HG03280 (cell line): ENCODE measurements at regions not wholly inside any gene's neighbourhood (a gene's known extent, or its start where the extent isn't known, plus 50 kb on each side); places are given as distances from the start of the nearest gene placed in this dataset.
"Not testable (repeated sequence)": the region's sequence is repeated elsewhere in the genome, so short reads cannot be mapped to it uniquely, and the experiment has no call there.

ENCODE experiments used
- ATAC-seq: cut with Tn5 transposase; IDR thresholded peaks from one replicate; pipeline ENCODE4 v1.9.1; 2021; ENCODE audit warnings: mild to moderate bottlenecking, moderate library complexity; ENCODE audit not compliant: unreplicated experiment

DNA sequence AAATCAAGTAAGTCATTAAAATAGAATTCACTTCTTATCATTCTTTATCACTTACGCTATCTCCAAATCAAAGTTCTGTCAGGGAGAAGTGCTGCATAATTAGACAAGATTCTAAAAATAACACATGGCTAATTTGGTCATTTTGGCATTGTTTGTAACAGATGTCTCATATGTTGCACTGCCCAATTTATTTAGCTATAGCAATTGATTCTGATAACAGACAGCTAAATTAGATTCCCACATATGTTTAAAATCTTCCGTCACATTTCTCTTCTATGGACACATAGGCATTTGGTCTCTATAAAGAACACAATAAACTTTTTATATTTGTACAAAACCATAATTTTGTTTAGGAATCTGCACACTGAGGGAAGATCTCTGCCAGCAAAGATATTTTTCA is 644.5 kb upstream of the VRK2 start:
- ATAC-seq = no peak

DNA sequence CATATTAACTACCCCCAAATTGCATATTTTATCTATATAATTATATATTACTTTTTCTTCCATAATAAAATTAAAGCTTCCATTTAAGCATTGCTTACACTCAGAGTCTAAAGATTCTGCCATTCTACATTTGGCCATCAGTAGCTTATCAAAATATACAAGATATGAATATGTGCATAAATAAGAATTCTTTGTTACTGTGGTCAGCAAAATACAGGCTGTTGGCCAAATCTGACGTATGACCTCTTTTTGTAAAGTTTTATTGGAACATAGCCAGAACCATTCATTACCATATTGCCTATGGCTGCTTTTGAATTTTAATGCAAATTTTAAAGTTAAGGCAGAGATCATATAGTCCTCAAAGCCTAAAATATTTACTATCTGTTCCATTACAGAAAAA is 643.9 kb upstream of the VRK2 start:
- ATAC-seq = no peak

DNA sequence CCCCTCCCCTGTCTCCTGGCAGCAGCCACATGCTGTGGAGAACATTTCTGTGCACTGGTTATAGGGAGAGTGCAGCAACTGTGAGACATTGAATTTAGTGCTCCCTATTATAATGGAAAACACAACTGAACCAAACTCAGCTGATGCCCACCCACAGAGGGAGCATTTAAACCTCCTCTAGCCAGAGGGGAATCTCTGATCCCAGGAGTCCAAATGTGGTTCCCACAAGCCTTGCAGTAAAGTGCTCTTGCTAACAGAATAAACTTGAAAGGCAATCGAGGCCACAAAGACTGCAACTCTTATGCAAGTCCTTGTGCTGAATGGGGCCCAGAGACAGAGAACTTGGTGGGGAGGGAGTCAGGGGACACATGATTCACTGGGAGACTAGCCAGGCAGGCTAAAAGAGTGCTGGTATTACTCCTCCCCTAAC is 638.8 kb upstream of the VRK2 start:
- ATAC-seq = no peak

DNA sequence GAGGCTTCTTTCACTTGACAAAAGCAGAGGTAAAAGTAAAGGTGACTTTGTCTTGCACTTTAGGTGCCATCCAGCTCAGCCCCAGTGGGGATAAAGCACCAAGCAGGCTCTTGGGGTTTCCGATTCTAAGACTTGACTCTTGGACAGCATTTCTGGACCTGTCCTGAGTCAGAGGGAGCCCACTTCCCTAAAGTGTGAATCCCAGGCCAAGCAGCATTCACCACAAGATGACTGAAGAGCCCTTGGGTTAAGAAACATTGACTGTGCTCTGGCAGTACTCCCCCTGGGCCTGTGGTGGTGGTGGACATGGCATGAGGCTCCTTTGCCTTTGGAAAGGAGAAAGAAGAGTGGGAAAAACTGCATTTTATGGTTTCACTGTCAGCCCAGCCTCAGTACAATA is 638.0 kb upstream of the VRK2 start:
- ATAC-seq = no peak

DNA sequence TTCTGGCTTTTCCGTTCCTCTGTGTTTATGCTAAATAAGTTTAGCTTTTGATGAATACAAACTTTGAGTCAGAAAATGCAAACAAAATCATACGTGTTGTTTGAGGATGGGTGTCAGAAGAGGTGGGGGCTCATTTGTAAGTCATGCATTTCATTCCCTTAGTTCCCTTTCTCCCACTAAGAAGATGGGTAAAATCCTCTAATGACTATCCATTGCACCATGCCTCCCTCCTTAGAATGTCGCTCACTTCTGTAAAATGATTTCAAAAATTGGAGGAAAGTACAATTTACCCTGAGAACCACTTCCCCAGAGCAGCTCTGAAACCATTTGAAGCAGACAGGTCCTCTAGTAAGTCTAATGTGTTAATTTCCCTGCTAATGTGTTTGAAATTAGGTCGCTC is 629.6 kb upstream of the VRK2 start:
- ATAC-seq = no peak

DNA sequence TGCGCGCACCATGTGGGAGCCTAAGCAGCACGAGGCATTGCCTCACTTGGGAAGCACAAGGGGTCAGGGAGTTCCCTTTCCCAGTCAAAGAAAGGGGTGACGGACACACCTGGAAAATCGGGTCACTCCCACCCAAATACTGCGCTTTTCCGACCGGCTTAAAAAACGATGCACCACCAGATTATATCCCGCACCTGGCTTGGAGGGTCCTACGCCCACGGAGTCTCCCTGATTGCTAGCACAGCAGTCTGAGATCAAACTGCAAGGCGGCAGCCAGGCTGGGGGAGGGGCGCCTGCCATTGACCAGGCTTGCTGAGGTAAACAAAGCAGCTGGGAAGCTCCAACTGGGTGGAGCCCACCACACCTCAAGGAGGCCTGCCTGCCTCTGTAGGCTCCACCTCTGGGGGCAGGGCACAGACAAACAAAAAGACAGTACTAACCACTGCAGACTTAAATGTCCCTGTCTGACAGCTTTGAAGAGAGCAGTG is 627.7 kb upstream of the VRK2 start:
- not testable (repeated sequence) for ATAC-seq

DNA sequence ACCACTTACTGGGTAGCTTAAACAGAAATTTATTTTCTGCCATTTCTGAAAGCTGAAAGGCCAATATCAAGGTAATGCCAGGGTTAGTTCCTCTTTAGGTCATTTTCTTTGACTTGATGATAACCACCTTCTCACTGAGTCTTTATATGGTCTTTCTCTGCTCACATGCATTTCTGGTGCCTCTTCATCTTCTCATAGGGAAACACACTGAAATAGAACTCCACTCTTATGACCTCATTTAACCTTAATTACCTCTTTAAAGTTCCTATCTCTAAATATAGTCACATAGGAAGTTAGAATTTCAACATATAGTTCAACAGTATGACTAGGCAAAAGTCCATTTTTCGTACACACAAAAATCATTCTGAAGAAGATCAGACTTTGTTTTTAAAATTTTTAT is 616.8 kb upstream of the VRK2 start:
- no peak for ATAC-seq

DNA sequence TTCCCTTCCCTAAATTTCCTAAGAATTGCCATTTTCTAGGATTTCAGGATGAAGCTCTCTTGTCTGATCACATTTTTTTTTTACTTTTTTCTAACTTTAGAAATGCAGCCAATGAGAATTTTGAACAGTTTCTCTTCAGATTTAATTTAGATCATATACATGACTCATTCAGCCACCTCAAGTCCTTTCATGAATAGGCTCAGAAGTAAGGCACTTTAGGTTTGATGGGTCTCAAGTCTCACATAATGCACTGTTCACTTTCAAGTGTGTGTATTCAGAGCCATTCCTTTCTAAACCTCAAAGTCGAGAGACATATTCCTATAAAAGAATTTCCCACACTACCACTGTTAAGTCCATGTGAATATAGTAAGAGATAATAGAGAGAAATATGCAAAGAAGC is 614.1 kb upstream of the VRK2 start:
- no peak for ATAC-seq

DNA sequence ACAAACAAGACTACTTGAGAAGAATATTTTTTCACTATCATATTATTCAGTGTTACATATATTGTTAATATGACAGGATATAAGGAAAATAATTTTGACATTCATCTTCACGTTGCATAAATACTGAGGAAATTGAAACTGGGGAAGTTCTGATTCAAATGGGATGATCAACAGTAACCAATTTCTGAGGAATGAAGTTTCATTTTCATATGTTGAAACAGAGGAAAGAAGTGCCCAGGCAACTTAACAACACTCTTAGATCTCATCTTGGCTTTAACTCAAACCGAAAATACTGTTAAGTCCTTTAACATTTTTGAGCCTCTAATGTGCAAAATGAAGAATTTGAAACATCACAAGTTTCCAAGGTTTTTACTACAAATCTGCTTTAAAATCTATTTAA is 612.2 kb upstream of the VRK2 start:
- no peak for ATAC-seq

DNA sequence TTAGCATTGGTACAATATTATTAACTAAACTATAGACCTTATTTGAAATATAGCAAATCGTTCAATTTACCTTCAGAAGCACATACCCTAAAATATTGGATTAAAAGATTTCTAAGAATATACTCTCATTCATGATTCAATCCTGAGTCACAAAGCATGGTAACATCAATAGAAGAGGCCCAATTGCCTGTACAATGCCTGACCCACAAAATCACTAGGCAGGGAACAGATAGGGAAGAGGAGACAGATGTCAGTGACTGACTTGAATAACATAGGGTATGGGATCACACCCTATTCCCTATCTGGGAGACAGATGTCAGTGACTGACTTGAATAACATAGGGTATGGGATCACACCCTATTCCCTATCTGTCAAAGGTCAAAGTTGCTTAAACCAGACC is 611.6 kb upstream of the VRK2 start:
- no peak for ATAC-seq

DNA sequence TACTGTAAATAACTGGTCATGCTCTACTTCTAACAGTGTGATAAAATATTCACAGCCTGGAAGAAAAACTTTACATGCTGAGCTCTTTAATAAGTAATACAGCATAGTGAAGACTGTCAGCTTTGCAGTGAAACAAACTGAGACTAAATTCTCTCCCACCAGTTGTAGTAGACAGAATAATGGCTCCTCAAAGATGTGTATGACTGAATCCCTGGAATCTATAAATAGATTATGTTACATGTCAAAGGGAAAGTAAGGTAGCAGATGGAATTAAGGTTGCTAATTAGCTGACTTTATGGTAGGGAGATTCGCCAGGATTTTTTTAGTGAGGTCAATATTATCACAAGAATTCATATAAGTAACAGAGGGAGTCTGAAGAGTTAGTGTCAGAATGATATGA is 609.5 kb upstream of the VRK2 start:
- no peak for ATAC-seq

DNA sequence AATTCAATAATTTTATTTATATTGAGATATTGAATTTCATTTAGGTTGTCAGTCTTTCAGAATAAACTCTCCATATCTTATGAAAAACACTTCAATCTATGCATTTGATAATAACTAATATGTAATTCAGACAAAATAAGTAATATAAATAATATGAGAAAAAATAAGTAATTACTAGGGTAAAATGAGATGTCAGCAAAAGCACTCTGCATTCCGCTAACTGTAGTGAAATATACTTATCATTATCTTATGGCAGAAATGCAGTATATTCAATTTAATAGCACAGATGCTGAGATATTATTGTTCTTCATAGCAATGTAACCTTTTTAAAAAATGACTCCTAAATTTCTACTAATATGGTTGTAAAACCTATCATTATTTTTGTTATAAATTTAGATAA is 606.2 kb upstream of the VRK2 start:
- ATAC-seq = no peak

DNA sequence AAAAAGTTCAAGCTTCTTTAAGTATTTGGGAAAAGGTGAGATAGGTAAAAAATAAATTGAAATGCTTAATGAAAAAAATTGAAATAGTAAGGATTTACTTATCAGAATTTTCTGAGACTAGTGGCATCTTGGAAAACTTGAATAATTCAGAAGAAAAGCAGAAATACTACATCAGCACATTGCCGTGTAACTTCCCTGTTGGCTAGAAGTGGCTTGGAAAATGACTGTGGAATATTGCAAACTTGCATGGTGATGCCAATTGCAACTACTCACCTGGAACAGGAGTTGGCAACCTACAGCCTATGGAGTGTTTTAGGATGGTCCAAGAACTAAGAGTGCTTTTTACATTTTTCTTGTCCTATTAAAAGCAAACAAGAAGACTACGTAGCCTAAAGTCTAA is 603.5 kb upstream of the VRK2 start:
- no peak for ATAC-seq

DNA sequence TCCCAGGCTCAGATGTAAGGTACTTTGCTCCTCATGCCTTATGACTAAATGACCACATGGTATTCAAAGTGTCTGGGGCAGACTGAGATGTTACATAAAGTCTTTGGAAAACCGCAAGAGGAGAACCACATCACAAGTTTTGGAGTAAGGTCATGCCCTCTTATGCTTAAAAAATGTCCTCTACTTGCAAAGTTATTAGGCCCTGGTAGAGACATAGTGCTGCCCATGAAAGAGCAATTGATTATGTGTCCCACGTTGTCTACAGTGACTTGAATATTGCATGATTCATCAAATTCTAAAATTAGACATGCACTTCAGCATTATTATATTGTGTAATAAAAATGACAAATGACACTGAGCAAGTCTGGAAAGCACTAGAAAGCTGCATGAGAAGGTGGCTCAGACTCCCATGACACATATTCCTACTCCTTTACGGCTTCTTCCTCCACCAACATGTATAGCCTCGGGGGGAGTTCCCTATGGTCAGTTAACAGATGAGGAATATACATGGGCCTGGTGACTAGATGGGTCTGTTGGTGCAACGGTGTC is 602.6 kb upstream of the VRK2 start:
- no peak for ATAC-seq

DNA sequence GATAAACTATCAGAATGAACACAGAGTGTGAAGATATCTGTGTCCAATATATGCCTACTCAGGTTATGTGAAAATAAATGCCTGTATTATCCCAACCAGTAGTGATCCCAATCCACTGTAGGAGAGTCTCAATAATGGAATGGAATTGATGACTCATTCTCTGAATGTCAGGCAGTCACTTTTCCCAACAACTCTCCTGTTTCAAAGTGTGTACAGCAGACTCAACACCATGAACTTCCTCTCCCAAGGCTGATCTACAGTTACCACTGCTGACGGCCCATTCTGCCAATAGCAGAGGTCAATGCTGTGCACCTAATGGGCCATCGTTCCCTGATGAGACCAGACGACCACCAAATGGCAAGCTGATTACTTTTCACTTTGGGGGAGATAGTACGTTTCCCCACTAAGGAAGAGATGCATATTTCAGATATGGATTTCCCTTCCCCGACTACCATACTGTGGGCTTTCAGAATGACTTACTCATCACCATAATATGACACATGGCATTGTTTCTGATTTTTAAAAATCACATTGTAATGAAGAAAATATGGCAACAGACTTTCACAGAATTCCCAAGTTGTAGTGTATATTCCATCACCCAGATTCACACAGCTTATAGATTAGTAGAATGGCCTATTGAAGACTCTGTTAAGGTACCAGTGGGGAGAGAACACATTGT is 601.7 kb upstream of the VRK2 start:
- ATAC-seq = no peak

DNA sequence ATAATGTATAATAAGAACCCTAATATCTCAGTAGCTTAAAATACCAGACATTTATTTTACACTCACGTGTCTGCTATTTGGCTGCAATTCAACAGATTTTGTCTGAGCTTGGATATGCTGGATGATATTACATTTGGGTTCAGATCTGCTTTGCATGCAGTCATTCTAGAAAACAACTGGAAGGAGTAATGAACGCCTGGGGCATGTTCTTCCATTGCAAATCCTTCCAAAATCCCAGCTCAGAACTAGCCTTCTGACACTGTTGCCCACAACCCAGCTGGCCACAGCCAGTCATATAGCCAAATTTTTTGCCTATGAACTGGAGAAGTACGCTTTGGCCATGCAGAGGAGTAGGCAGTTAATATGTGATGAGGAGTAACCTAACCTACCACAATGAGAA is 597.8 kb upstream of the VRK2 start:
- no peak for ATAC-seq

DNA sequence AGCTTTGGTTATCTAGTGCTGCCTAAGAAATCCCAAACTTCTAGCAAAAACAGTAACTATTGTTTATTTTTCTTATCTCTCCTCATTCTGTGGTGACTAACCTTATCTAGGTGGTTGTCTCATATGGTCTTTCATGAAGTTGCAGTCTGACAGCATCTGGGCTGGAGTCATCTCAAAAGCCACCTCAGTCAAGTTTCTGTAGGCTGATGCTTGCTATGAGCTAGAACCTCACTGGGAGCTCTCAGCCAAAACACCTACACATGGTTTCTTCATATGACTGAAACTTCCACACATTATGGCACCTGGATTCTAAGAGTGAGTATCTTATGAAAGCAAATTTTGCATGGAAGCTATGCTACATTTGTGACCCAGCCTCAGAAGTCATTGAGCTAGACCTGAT is 596.4 kb upstream of the VRK2 start:
- peak; percentile 92 for ATAC-seq

DNA sequence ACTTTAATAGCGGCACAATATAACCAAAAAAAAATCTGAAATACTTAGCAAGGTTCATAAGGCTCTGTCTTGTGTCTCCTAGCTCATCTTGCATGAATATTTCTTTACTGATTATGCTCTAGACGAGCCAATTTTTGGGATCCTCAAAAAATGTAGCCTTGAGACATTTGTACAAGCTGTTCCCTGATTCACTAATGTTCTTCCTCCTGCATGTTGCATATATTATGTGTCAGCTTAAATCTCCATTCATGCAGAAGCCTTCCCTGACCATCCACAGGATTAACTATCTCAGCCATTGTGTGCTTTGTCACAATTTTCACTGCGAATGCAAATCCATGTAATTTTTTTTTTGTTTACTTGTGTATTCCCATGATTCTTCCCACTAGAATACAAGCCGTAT is 594.0 kb upstream of the VRK2 start:
- no peak for ATAC-seq

DNA sequence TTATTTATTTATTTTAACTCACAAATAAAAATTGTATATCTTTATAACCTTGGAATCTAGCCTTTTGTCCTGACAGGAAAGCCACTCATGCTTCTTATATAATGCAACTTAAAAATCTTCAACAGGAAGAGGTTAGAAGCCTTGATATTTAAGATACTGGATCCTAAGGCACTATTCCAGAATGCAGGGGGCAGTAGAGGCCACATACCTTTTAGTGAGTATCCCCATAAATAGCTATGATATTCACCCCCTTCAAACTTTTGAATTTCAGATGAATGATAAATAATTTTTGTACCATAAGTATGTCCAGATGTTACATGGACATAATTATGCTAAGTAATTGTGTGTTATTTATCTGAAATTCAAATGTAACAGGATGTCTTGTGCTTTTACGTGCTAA is 592.7 kb upstream of the VRK2 start:
- ATAC-seq = no peak

DNA sequence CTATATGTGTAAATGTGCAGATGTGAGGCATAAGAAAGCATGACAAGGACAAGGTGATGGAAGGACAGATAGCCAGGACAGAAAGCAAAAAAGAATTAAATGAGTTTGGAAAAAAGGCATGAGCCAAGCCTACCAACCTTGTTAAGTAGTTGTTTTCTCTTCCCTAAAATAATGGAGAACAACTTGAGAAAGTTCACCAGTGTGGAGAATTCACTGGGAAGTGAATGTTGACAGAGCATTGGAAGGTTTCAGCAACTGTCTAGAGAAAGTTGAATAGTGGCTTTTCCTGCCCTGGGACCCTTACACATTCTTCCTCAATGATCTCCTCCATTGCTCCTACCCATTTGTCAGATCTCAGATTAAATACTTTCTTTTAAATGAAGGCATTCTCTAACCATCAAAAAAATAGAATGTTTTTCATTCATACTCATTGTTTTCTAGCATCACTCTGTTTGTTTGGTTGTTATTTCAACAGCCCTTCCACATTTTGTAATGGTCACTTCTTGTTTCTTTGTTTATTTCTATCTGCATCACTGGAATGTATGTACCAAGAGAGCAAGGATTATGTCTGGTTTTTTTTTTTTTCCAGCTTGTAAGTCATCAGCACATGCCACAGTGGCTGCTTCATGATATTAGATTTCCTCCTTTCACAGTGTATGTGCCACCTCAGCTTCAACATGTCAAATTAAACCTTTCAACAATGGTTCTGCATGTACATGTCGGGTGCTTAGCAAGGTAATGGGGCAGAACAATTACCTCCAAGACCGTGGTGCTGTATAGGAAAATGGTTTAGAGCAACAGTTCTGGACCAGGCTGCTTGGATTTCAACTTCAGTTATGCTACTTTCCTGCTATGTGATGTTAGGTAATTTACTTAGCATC is 586.0 kb upstream of the VRK2 start:
- ATAC-seq = no peak

DNA sequence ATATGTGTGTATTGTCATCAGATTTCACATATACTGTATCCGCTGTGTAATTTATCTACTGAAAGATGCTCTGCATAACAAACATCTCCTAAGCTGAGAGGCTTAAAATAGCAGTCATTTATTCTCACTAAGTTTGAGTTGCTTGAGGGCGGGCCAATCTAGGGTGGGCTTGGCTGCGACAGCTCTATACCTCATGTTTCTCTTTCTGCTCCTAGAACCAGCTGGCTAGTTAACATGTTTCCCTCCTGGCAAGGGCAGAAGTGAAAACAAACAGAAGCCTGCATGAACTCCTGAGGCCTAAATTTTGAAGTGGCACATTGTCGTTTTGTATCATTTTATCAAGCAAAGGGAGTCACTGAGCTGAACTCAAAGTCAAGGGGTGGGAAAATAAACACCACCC is 585.0 kb upstream of the VRK2 start:
- ATAC-seq = no peak

DNA sequence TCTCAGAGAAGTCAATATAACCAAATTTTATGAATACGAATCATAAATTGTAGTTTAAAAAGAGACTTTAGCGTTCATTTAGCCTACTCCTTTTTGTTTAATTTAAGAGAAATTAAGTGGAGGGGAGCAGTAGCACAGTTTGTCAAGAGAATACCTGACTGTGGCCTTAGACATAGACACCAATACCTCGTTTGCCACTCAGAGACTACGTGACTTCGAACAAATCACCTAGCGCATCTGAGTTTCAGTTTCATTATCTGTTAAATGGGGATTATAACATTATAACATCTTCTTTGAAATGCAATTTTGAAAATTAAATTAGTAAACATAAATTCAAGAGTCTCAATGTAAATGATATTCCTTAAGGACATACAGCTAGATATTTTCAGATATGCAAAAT is 581.5 kb upstream of the VRK2 start:
- ATAC-seq = no peak
